ENCODE measurements at regions not wholly inside any gene's neighbourhood (a gene's known extent, or its start where the extent isn't known, plus 50 kb on each side); places are given as distances from the start of the nearest gene placed in this dataset.

GRCh38 chr2:35522450-35522849 lies 833.1 kb upstream of the CRIM1 start:
- Histone ChIP-seq H3K4me3 (ENCODE audit: extremely low read depth in 1 of 4, insufficient read depth in 2 of 4, low read depth in 3 of 4, low read length in 4 of 4) (no peak overlapping the region), H4K8ac (ENCODE audit: extremely low read depth, insufficient read depth, low read length) (no peak overlapping the region), H3K36me3 (ENCODE audit: control insufficient read depth in 2 of 4, insufficient read depth in 4 of 4, low read length in 3 of 4) (peaks cover 0 to 3% (median 0%) of the 10 kb centered on the region in 4 experiments; a peak in 1 of 8 replicates), H4K91ac (replicated peaks; ENCODE audit: insufficient read length, low read length) (no peak overlapping the region), H3K56ac (replicated peaks; ENCODE audit: insufficient read length, low read depth, low read length) (no peak overlapping the region), H3K79me1 (ENCODE audit: low read depth, low read length) (no peaks in the 10 kb centered on the region), H3K23ac (ENCODE audit: insufficient read length) (no peak overlapping the region), H4K20me1 (replicated peaks in 1 of 2; ENCODE audit: control insufficient read depth in 1 of 2, insufficient read depth in 2 of 2, low read length in 2 of 2) (no peaks in the 10 kb centered on the region), H2BK120ac (replicated peaks; ENCODE audit: low read depth, low read length) (no peak overlapping the region), H3K23me2 (ENCODE audit: low read depth, low read length) (no peaks in the 10 kb centered on the region), H3K9me3 (ENCODE audit: insufficient read depth in 2 of 2, low read depth in 1 of 2, low read length in 1 of 2) (peaks cover 25 to 29% of the 10 kb centered on the region in 2 experiments), H2AFZ (ENCODE audit: low read length) (no peak overlapping the region), H2AK5ac (ENCODE audit: low read depth, low read length) (no peak overlapping the region), H3K4ac (replicated peaks; ENCODE audit: insufficient read length, low read depth, low read length) (no peak overlapping the region), H4K5ac (ENCODE audit: insufficient read length, low read depth, low read length) (no peak overlapping the region), H2BK15ac (ENCODE audit: low read length) (no peak overlapping the region; the same call in 1 of the 2 replicates), H3K27ac (ENCODE audit: low read depth, low read length) (no peak overlapping the region), H3K27me3 (replicated peaks in 1 of 4; ENCODE audit: control insufficient read depth in 3 of 4, extremely low read depth in 1 of 4, insufficient read depth in 3 of 4, low read length in 3 of 4) (no peaks in the 10 kb centered on the region), H3K4me1 (replicated peaks in 1 of 4; ENCODE audit: control insufficient read depth in 3 of 4, insufficient read depth in 4 of 4, low read length in 3 of 4) (peaks cover 0 to 2% (median 0%) of the 10 kb centered on the region in 4 experiments; a peak in 2 of 7 replicates), H3K4me2 (ENCODE audit: insufficient read depth in 1 of 2, low read depth in 2 of 2, low read length in 2 of 2) (no peak overlapping the region), H3K79me2 (ENCODE audit: control insufficient read depth in 1 of 2, insufficient read depth in 2 of 2, low read length in 2 of 2) (no peaks in the 10 kb centered on the region), H3K9ac (replicated peaks in 1 of 4; ENCODE audit: extremely low read depth in 1 of 4, low read depth in 3 of 4, low read length in 3 of 4) (no peak overlapping the region), H3K18ac (ENCODE audit: extremely low read depth, low read length) (peak overlapping the region; percentile 63; the same call in 1 of the 2 replicates), H2BK20ac (ENCODE audit: low read length) (no peak overlapping the region), H2BK5ac (ENCODE audit: low read depth, low read length) (no peak overlapping the region), H2BK12ac (ENCODE audit: low read depth, low read length) (no peak overlapping the region), H3K14ac (ENCODE audit: insufficient read length) (no peak overlapping the region)
- ChIA-PET CTCF (ENCODE audit: partially characterized antibody) (no interaction called here), POLR2A (ENCODE audit: partially characterized antibody) (no interaction called here)
- no peak for DNase-seq (ENCODE audit: low read depth in 1 of 2, low spot score in 2 of 2)
- WGBS, 2 experiments (ENCODE audit: extremely low coverage in 1 of 2, insufficient coverage in 1 of 2, insufficient read length in 1 of 2, insufficient replicate concordance in 2 of 2, low coverage in 1 of 2, low lambda C conversion rate in 2 of 2, missing lambda C conversion rate in 1 of 2), result 75% methylated on average over 2 of the region's 3 CpGs; no CpG with 5 or more reads in 1 of the 2 experiments
- TF ChIP-seq ATF2 (IDR thresholded peaks at IDR 0.05; ENCODE audit: low read length), result no peak
- no peak for TF ChIP-seq POLR2AphosphoS5 (IDR thresholded peaks at IDR 0.05; ENCODE audit: low read depth, low read length)
- no peak for TF ChIP-seq TAF7 (optimal IDR thresholded peaks at IDR 0.05; ENCODE audit: borderline replicate concordance, low read depth, low read length)
- TF ChIP-seq SP2 (IDR thresholded peaks at IDR 0.05; ENCODE audit: low read length), result no peak
- TF ChIP-seq MAX (IDR thresholded peaks at IDR 0.05), result 0 out of 2 replicates have a peak, but pooled peaks have one; percentile 36
- FAIRE-seq, result no peak

Measured in H1 (cell line).